Glutamatergic neuron (in vitro differentiated cells): ENCODE measurements at regions not wholly inside any gene's neighbourhood (a gene's known extent, or its start where the extent isn't known, plus 50 kb on each side); places are given as distances from the start of the nearest gene placed in this dataset.

Source experiments
- DNase-seq: peaks from one replicate; pipeline ENCODE4 v3.0.0; 2022
- H3K27ac Mint-ChIP-seq: one replicate; pipeline ENCODE4 v1.8.0; 2020; ENCODE audit warnings: mild to moderate bottlenecking, mixed read lengths, inconsistent platforms; ENCODE audit not compliant: unreplicated experiment
- H3K27me3 Mint-ChIP-seq: one replicate; pipeline ENCODE4 v1.8.0; 2020; ENCODE audit warnings: mild to moderate bottlenecking, moderate library complexity, mixed read lengths, inconsistent platforms; ENCODE audit not compliant: unreplicated experiment
- H3K36me3 Mint-ChIP-seq: one replicate; pipeline ENCODE4 v1.8.0; 2020; ENCODE audit warnings: mild to moderate bottlenecking, mixed read lengths, inconsistent platforms; ENCODE audit not compliant: unreplicated experiment
- H3K4me1 Mint-ChIP-seq: one replicate; pipeline ENCODE4 v1.8.0; 2020; ENCODE audit warnings: mild to moderate bottlenecking, low read depth, mixed read lengths, inconsistent platforms; ENCODE audit not compliant: unreplicated experiment
- H3K4me3 Mint-ChIP-seq: one replicate; pipeline ENCODE4 v1.8.0; 2020; ENCODE audit warnings: mild to moderate bottlenecking, mixed read lengths, inconsistent platforms; ENCODE audit not compliant: unreplicated experiment
- H3K9me3 Mint-ChIP-seq: one replicate; pipeline ENCODE4 v1.8.0; 2020; ENCODE audit warnings: mild to moderate bottlenecking, moderate library complexity, mixed read lengths, inconsistent platforms; ENCODE audit not compliant: unreplicated experiment
- TF ChIP-seq, protein P1 (sequence below): fragments of 200-600 bp; sonication (generic); IDR thresholded peaks from one replicate; pipeline ENCODE4 v1.5.0; 2021; ENCODE audit not compliant: partially characterized antibody, unreplicated experiment

DNA sequence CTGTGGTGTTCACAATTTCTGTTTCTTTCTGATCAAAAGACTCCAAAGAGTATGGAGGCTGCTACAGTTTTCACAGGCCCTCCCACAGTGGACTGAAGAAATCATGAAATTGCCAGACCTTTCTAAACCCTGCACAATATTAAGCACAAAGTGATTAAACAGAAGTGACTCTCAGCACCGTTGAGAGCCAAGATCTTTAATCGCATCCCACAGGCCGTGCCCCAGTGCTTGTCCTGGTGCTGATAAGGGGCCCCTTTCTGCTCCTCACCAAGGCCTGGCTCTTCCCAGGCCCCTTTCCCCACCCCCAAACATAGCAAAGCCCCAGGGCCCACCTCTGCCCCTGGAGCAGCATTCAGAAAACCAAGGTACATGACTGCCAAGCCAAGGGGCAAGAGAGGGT, 57.4 kb upstream of the BMAL1 start:
- no peak for DNase-seq
- Mint-ChIP-seq H3K9me3 (no peaks in the 10 kb centered on the region), H3K27ac (no peak overlapping the region), H3K36me3 (no peaks in the 10 kb centered on the region), H3K4me1 (peaks cover 2% of the 10 kb centered on the region), H3K27me3 (no peaks in the 10 kb centered on the region), H3K4me3 (no peak overlapping the region)
- TF ChIP-seq, protein P1, sequence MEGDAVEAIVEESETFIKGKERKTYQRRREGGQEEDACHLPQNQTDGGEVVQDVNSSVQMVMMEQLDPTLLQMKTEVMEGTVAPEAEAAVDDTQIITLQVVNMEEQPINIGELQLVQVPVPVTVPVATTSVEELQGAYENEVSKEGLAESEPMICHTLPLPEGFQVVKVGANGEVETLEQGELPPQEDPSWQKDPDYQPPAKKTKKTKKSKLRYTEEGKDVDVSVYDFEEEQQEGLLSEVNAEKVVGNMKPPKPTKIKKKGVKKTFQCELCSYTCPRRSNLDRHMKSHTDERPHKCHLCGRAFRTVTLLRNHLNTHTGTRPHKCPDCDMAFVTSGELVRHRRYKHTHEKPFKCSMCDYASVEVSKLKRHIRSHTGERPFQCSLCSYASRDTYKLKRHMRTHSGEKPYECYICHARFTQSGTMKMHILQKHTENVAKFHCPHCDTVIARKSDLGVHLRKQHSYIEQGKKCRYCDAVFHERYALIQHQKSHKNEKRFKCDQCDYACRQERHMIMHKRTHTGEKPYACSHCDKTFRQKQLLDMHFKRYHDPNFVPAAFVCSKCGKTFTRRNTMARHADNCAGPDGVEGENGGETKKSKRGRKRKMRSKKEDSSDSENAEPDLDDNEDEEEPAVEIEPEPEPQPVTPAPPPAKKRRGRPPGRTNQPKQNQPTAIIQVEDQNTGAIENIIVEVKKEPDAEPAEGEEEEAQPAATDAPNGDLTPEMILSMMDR: no peak

DNA sequence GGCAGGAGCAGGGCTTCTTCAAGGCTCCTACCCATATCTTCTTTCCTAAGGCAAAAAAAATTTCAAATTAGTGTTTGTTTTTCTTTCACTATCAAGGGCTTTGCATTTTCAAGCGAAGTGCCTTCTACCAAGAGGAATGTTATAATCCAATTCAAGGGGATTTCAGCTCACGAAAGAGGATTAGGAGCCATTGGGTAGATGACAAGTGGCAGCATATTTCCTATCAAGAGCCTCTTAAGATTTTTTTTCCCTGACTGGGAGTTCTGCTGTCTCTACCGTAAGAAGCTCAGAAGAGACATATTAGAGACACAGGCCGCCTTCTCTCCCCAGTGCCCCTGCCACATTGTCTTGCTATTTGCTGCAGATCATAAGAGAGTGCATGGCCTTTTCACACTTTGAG, 55.9 kb upstream of the BMAL1 start:
- Mint-ChIP-seq H3K27ac (no peak overlapping the region), H3K9me3 (no peaks in the 10 kb centered on the region), H3K27me3 (no peaks in the 10 kb centered on the region), H3K4me3 (no peak overlapping the region), H3K36me3 (no peaks in the 10 kb centered on the region), H3K4me1 (no peaks in the 10 kb centered on the region)
- DNase-seq: no peak
- TF ChIP-seq, protein P1: no peak

DNA sequence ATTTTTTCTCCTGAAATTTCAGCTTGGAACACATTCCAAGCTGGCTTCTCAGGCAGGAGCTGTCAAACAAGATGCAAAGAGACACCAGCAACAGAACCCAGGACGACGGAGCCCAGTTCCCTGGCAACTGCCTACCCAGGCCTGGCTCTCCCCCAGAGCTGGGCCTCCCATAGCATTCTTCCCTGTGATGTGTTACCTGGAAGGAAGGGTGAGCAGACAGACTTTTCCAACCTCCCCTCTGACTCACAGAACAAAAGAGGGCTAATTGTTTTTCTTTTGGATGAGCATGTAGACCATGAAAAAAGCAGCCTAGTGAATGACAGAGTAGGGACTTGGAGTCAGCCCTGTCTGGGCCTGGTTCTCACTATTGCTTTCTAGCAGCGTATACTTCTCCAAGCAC, 55.3 kb upstream of the BMAL1 start:
- DNase-seq: no peak
- no peak overlapping the region for H3K4me3 Mint-ChIP-seq
- no peaks in the 10 kb centered on the region for H3K4me1 Mint-ChIP-seq
- no peaks in the 10 kb centered on the region for H3K36me3 Mint-ChIP-seq
- no peaks in the 10 kb centered on the region for H3K27me3 Mint-ChIP-seq
- H3K9me3 Mint-ChIP-seq: no peaks in the 10 kb centered on the region
- TF ChIP-seq, protein P1: no peak
- H3K27ac Mint-ChIP-seq: no peak overlapping the region

DNA sequence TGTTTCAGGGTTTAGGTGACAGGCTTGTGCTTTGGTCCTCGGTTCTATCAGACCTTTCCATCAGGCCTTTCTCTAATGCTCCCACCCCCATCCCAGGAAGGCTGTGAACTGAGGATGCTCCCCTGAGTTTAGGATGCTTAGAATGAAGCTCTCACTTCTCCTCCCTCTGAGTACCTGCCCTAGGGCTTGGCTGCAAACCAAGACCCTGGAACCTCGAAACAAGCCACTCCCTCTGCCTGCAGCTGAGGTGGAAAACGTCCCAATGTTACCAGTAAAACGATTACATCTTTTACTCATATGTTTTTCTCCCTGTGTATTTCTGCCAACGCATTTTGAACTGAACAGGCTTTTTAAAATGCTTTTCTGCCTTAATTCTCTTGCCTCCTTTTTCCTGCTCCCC, 54.5 kb upstream of the BMAL1 start:
- DNase-seq: no peak
- no peaks in the 10 kb centered on the region for H3K9me3 Mint-ChIP-seq
- no peaks in the 10 kb centered on the region for H3K27me3 Mint-ChIP-seq
- no peak overlapping the region for H3K4me3 Mint-ChIP-seq
- TF ChIP-seq, protein P1: no peak
- no peaks in the 10 kb centered on the region for H3K36me3 Mint-ChIP-seq
- H3K4me1 Mint-ChIP-seq: no peaks in the 10 kb centered on the region
- no peak overlapping the region for H3K27ac Mint-ChIP-seq

DNA sequence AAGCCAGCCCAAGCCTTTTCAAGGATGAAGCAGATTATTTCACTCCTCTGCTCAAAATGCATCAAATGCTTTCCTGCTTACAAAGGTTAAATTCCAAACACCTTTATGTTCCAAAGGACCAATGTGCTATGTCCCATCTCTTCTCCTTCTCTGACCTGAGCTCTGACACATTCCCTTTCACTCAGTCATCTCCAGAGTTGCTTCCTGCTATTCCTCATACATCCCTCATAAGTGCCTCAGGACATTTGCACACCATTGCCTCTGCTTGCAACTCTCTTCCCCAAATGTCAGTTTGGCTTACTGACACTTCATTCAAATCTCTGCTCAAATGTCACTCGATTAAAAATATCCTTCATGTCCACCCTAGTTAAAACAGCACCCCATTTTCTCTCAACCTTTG, 53.3 kb upstream of the BMAL1 start:
- TF ChIP-seq, protein P1: no peak
- no peak for DNase-seq
- H3K27ac Mint-ChIP-seq: no peak overlapping the region
- H3K27me3 Mint-ChIP-seq: no peaks in the 10 kb centered on the region
- H3K4me3 Mint-ChIP-seq: no peak overlapping the region
- H3K36me3 Mint-ChIP-seq: no peaks in the 10 kb centered on the region
- no peaks in the 10 kb centered on the region for H3K9me3 Mint-ChIP-seq
- H3K4me1 Mint-ChIP-seq: peaks cover 6% of the 10 kb centered on the region
